ENCODE measurements at regions not wholly inside any gene's neighbourhood (a gene's known extent, or its start where the extent isn't known, plus 50 kb on each side); places are given as distances from the start of the nearest gene placed in this dataset.
"Not testable (repeated sequence)": the region's sequence is repeated elsewhere in the genome, so short reads cannot be mapped to it uniquely, and the experiment has no call there.

DNA sequence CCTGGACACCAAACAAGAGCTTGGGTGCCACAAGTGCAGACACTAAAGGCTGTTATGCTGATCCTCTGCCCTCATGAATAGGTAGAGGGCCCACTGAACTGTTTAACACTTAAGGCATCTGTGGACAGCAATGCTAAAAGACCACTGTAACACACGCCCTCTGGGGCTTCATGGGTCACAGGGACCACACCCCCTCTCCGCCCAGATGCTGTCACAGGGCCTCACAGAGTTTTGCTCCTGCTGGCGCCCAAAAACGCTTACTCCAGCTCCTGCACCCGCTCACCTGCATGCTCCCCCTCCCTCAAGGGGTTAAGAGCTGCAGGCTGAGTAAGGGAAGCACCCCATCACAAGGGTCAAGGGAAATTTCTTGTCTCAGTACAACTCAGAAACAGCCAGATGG, 141.8 kb upstream of the NUDT4 start:
- intact Hi-C loops (cut with DNase I, micrococcal nuclease): no loop called here
- ATAC-seq (no peak), DNase-seq (no peak)

- DNase-seq: no peak
- intact Hi-C loops (cut with DNase I, micrococcal nuclease): no loop called here
- no peak for ATAC-seq
These were observed 140.3 kb upstream of the NUDT4 start for GRCh38 chr12:93237235-93237915.

DNA sequence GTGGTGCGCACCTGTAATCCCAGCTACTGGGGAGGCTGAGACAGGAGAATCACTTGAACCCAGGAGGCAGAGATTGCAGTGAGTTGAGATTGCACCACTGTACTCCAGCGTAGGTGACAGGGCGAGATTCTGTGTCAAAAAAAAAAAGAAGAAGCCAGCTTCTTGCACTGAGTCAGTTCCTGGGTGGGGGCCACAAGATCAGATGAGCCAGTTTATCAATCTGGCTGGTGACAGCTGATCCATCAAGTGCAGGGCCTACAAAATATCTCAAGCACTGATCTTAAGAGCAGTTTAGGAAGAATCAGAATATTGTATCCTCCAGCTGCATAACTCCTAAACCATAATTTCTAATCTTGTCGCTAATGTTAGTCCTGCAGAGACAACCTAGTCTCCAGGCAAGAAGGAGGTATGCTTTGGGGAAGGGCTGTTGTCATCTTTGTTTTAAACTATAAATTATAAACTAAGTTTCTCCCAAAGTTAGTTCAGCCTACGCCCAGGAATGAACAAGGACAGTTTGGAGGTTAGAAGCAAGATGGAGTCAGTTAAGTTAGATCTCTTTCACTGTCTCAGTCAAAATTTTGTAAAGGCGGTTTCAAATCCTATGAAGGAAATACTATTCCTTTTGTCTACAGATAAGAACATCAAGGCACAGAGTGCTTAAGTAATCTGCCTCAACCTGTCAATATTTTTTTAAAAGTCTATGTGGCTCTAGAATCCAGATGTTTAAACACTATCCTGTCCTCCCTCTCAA, 139.0 kb upstream of the NUDT4 start:
- ATAC-seq; DNase-seq; intact Hi-C loops (cut with DNase I, micrococcal nuclease): not testable (repeated sequence)

DNA sequence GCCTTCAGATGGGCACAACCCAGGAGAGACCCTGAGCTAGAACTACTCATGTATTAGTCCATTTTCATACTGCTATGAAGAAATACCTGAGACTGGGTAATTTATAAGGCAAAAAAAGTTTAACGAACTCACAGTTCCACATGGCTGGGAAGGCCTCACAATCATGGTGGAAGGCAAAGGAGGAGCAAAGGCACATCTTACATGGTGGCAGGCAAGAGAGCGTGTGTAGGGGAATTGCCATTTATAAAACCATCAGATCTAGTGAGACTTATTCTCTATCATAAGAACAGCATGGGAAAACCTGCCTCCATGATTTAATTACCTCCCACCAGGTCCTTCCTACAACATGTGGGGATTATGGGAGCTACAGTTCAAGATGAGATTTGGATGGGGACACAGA, 137.9 kb upstream of the NUDT4 start:
- ATAC-seq; intact Hi-C loops (cut with DNase I, micrococcal nuclease); DNase-seq: not testable (repeated sequence)

GRCh38 chr12:93242154-93242972, 135.4 kb upstream of the NUDT4 start:
- DNase-seq (no peak), ATAC-seq (no peak)
- intact Hi-C loops (cut with DNase I, micrococcal nuclease): no loop called here

GRCh38 chr12:93243382-93243688, 134.4 kb upstream of the NUDT4 start:
- no peak for ATAC-seq

DNA sequence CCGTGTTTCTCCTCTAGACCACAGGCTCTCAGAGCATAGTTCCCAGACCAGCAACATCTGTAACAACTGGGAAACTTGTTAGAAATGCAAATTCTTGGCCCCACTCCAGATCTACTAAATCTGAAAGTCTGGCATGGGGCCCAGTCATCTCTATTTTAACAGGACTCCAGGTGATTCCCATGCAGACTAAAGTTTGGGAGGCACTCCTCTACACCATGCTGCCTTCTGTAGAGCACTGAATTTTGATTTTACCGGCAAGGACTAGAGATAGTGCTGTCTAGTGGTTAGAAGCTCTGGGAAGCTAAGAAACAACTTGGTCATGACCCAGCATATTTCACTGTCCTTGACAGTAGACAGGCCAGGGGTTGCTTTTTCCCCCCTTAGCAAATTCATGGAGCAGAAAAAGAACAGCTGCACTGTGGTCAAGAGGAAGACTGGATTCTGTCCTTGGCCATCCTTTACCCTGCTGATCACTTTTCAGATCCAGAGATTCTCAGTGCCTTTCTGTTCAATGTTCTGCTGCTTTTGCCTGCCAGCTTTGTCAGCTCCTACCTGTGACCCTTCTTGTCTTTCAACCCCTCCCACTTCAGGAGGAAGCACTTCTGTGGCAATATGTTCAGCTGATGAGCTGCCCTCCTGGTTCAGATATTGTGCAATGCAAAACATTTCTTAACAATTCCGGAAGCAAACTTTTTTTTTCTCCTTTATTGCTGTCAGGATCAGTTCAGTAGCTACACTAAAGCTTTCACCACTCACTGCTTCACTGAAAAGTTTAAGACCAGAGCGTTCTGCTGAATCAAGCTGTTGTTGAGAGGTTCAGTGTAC, 133.8 kb upstream of the NUDT4 start:
- peak; percentile 25 to 66 for DNase-seq
- intact Hi-C loops (cut with DNase I, micrococcal nuclease): no loop called here
- peak; percentile 97 for ATAC-seq

More at GRCh38 chr12:93243382-93243688, 134.4 kb upstream of the NUDT4 start:
- no peak for DNase-seq
- intact Hi-C loops (cut with DNase I, micrococcal nuclease): no loop called here

DNA sequence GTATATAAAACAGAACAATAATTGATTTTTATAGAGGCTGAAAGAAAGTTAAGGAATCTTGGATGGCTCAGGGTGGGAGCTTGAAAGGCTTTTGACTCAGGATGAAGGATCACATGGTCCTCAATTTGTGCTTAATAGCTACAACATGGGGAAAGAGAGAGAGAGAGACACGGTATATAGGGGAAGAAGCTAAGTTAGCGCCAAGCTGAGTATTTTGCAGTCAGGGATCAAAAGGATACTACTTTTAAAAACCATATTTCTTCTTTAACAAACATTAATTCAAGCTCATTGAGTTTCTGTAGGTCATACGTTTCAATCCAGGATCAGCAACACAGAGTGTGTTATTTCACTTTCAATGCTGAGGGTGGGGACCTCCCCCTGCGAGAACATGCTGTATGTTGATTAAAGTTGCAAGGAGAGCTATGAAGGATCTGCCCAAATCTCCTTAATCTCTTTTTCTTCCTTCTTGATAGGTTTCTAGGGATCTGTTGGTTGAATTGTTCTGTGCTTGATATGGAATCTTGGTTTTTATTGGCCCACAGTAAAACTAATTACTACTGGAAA, 133.1 kb upstream of the NUDT4 start:
- intact Hi-C loops (cut with DNase I, micrococcal nuclease): no loop called here

DNA sequence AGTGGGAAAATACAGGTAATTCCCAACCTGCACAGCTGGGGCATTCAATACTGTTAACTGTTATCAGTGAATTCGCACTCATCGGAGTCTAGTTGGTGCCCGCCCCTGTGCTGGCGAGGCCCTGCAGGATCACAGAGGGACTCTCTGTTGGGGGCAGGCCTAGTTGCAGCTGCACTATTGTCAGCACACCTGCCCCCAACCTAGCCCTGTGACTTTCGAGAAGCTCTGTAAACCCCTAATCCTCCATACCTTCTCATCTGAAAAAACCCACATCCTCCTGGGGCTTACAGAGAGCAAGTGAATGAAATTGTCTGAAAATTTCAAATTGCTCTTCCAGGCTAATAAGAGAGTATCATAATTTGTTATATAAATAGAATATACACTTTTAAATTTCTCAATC, 132.2 kb upstream of the NUDT4 start:
- DNase-seq (peak in 1 of 2 donors; percentile 13), ATAC-seq (no peak)
- intact Hi-C loops (cut with DNase I, micrococcal nuclease): no loop called here

More for the DNA sequence above, 133.1 kb upstream of the NUDT4 start:
- no peak for ATAC-seq
- DNase-seq: no peak

- intact Hi-C loops (cut with DNase I, micrococcal nuclease): no loop called here
- DNase-seq: no peak
- ATAC-seq: no peak
These were observed 130.3 kb upstream of the NUDT4 start for GRCh38 chr12:93247313-93247991.

DNA sequence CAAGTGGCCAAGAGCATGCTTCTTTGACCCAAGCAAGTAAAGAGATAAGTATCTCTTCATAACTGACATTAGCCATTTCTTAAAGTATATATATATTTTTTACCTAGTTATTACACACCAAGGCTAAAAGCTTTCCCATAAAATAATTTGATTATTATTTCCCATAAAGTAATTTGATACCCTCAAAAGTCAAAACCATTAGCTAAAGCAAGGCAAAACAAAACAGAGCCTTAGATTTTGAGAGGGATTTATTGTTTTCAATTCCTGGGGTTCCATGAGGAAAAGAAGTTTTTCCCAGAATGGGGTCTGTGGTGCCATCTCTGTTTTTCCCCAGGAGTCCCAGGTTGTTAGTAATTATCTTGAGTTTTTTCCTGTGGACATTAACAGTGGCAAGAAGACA, 125.5 kb upstream of the NUDT4 start:
- DNase-seq: no peak
- intact Hi-C loops (cut with DNase I, micrococcal nuclease): no loop called here
- ATAC-seq: no peak

GRCh38 chr12:93254911-93255310, 122.8 kb upstream of the NUDT4 start:
- ATAC-seq (no peak), DNase-seq (no peak)
- intact Hi-C loops (cut with DNase I, micrococcal nuclease): no loop called here

- intact Hi-C loops (cut with DNase I, micrococcal nuclease): no loop called here
- ATAC-seq (no peak), DNase-seq (no peak)
These were observed 121.3 kb upstream of the NUDT4 start for GRCh38 chr12:93256256-93256969.

DNA sequence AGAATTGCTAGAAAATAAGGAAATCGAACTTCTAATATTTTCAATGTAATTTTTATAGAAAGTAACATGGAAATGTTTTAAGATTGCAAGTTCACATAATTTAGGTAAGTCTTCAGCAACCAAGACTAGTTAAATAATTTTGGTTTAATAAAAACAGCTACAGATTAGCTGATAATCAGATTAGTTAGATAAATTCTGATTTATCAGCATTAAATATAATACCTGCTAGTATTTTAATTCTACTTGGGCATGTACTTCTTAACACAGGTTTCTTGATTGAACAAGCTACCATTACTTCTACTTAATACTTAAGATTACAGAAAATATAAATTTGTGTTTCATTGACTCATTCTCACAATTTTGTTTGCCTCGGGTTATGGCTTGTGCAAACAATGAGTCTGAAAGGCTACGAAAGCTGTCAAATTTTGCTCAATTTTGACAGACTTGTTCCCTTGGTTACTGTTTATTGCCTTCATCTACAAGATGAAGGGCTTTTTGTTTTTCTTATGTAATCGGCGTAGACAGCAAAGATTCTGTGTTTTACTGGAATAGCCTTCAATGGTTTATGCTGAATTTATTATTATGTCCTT, 116.1 kb upstream of the NUDT4 start:
- no peak for DNase-seq
- ATAC-seq: no peak
- intact Hi-C loops (cut with DNase I, micrococcal nuclease): no loop called here

DNA sequence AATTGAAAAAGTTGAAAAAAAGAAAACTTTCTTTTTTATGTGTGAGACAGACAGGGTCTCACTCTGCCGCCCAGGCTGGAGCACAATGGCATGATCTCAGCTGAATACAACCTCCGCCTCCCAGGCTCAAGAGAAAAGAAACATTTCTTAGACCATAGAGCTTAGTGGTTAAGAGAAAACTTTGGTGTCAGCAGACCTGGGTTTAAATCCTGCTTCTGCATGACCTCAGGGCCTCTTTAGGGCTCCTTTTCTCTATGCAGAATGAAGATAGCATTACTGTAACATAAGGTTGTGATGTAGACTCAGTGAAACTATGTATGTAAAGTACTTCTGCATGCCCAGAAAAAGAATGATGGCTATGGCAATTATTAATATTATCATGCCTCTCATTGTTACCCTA, 104.7 kb upstream of the NUDT4 start:
- ATAC-seq: no peak

GRCh38 chr12:93273834-93274564, 103.7 kb upstream of the NUDT4 start:
- ATAC-seq: no peak
- intact Hi-C loops (cut with DNase I, micrococcal nuclease): no loop called here
- DNase-seq: no peak

More for the DNA sequence above, 104.7 kb upstream of the NUDT4 start:
- no peak for DNase-seq
- intact Hi-C loops (cut with DNase I, micrococcal nuclease): no loop called here

DNA sequence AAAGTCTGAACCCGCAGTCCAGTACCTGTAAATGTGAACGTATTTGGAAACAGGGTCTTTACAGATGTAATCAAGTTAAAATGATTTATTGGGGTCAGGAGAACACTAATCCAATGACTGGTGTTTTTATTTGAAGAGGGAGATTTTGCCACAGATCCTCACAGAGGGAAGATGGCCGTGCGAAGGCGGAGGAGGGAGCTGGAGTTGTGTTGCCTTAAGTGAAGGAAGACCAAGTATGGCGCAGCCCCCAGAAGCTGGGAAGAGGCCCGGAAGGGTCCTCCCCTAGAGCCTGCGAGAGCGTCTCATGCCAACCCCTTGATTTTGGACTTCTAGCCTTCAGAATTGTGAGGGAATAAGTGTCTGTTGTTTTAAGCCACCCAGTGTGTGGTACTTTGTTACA, 102.8 kb upstream of the NUDT4 start:
- no peak for DNase-seq
- no peak for ATAC-seq
- intact Hi-C loops (cut with DNase I, micrococcal nuclease): no loop called here
